Esophagus squamous epithelium (tissue), 5 donors: ENCODE measurements at regions not wholly inside any gene's neighbourhood (a gene's known extent, or its start where the extent isn't known, plus 50 kb on each side); places are given as distances from the start of the nearest gene placed in this dataset.

ENCODE experiments used
- DNase-seq: peaks from one replicate; lab custom pipeline; 2025; lab: John Stamatoyannopoulos, UW
- H3K27ac ChIP-seq, 4 donors: fragments of 200-600 bp; sonication (generic); one replicate each; pipeline ENCODE4 v1.5.1; 2016 to 2019; ENCODE audit warnings: mild to moderate bottlenecking in 1 of 4
- H3K27me3 ChIP-seq, 4 donors: fragments of 200-600 bp; sonication (generic); 1 replicate in 3 of 4; 2 replicates in 1 of 4; pipeline versions ENCODE4 v1.5.1 to v1.6.0; 2017 to 2021; ENCODE audit warnings: antibody characterized with exemption in 1 of 4
- H3K36me3 ChIP-seq, 3 donors: fragments of 200-600 bp; sonication (generic); one replicate each; pipeline ENCODE4 v1.5.1; 2016 to 2019
- H3K4me1 ChIP-seq, 3 donors: fragments of 200-600 bp; sonication (generic); one replicate each; pipeline ENCODE4 v1.5.1; 2017 to 2019
- H3K4me3 ChIP-seq, 4 donors: fragments of 200-600 bp; sonication (generic); 1 replicate in 3 of 4; 2 replicates in 1 of 4; pipeline ENCODE4 v1.5.1; 2016 to 2019; ENCODE audit warnings: mild to moderate bottlenecking in 2 of 4, moderate library complexity in 1 of 4
- H3K9me3 ChIP-seq, 3 donors: fragments of 200-600 bp; sonication (generic); one replicate each; pipeline ENCODE4 v1.5.1; 2016 to 2019
- CTCF ChIP-seq, 6 experiments: fragments of 450-650 bp in 4 of 6; fragments of 200-600 bp in 2 of 6; sonication (generic) in 2 of 6; IDR thresholded peaks; one replicate each; pipeline ENCODE4 v1.5.1; 2016 to 2019; ENCODE audit warnings: antibody characterized with exemption in 6 of 6, mild to moderate bottlenecking in 4 of 6, moderate library complexity in 4 of 6
- POLR2A ChIP-seq, 4 donors: fragments of 450-650 bp; IDR thresholded peaks; one replicate each; pipeline ENCODE4 v1.6.1; 2017; ENCODE audit warnings: antibody characterized with exemption in 4 of 4, mild to moderate bottlenecking in 4 of 4, moderate library complexity in 3 of 4
- WGBS, 2 donors: methylation state at CpG; one replicate each; pipeline ENCODE4 v1.1.5; 2018; 5-methylcytosine and 5-hydroxymethylcytosine counted together
- intact Hi-C: fragments of 100-400 bp; cut with DNase I; formaldehyde crosslinking; loops from one replicate; pipeline ENCODE4 v1.15.0; 2022
- donor health status: DM: yes; HTN: yes; CAD: no.

GRCh38 chr6:19337101-19337500 is 500.1 kb upstream of the ID4 start:
- no peak for DNase-seq
- intact Hi-C loops = no loop called here
- 70 to 81% methylated on average over 6 of the region's 6 CpGs for WGBS, 2 donors

GRCh38 chr6:19342616-19343015 is 494.6 kb upstream of the ID4 start:
- Histone ChIP-seq H3K27ac (no peak overlapping the region), H3K9me3 (no peaks in the 10 kb centered on the region), H3K36me3 (no peaks in the 10 kb centered on the region), H3K4me3 (no peak overlapping the region), H3K4me1 (no peaks in the 10 kb centered on the region), H3K27me3 (no peaks in the 10 kb centered on the region)
- DNase-seq = no peak
- 67 to 68% methylated on average over 1 of the region's 1 CpG for WGBS, 2 donors
- TF ChIP-seq POLR2A (IDR thresholded peaks at IDR 0.05) = no peak
- TF ChIP-seq CTCF (IDR thresholded peaks at IDR 0.05) = no peak
- intact Hi-C loops = no loop called here

More at GRCh38 chr6:19337101-19337500, 500.1 kb upstream of the ID4 start:
- H3K4me1 ChIP-seq = no peaks in the 10 kb centered on the region
- H3K36me3 ChIP-seq = no peaks in the 10 kb centered on the region
- no peak overlapping the region for H3K4me3 ChIP-seq
- no peak overlapping the region for H3K27ac ChIP-seq
- H3K27me3 ChIP-seq = no peaks in the 10 kb centered on the region
- no peak for TF ChIP-seq CTCF (IDR thresholded peaks at IDR 0.05)
- no peak for TF ChIP-seq POLR2A (IDR thresholded peaks at IDR 0.05)
- H3K9me3 ChIP-seq = no peaks in the 10 kb centered on the region

GRCh38 chr6:19349429-19349828 is 487.7 kb upstream of the ID4 start:
- H3K4me3 ChIP-seq = no peak overlapping the region
- H3K27me3 ChIP-seq = no peaks in the 10 kb centered on the region
- TF ChIP-seq CTCF (IDR thresholded peaks at IDR 0.05) (no peak), POLR2A (IDR thresholded peaks at IDR 0.05) (no peak)
- H3K4me1 ChIP-seq = no peaks in the 10 kb centered on the region
- no peaks in the 10 kb centered on the region for H3K36me3 ChIP-seq
- WGBS, 2 donors = 94 to 100% methylated on average over 3 of the region's 3 CpGs
- intact Hi-C loops = no loop called here
- no peak overlapping the region for H3K27ac ChIP-seq
- no peaks in the 10 kb centered on the region for H3K9me3 ChIP-seq
- no peak for DNase-seq

- Histone ChIP-seq H3K4me1 (no peaks in the 10 kb centered on the region), H3K36me3 (no peaks in the 10 kb centered on the region), H3K4me3 (no peak overlapping the region), H3K27me3 (no peaks in the 10 kb centered on the region), H3K27ac (no peak overlapping the region), H3K9me3 (no peaks in the 10 kb centered on the region)
- DNase-seq = no peak
- intact Hi-C loops = no loop called here
- 31 to 33% methylated on average over 1 of the region's 1 CpG for WGBS, 2 donors
- TF ChIP-seq CTCF (IDR thresholded peaks at IDR 0.05) (no peak), POLR2A (IDR thresholded peaks at IDR 0.05) (no peak)
Observed at GRCh38 chr6:19354181-19354580, 483.0 kb upstream of the ID4 start.

GRCh38 chr6:19356692-19357091 is 480.5 kb upstream of the ID4 start:
- no peaks in the 10 kb centered on the region for H3K36me3 ChIP-seq
- H3K27ac ChIP-seq = no peak overlapping the region
- intact Hi-C loops = no loop called here
- no peaks in the 10 kb centered on the region for H3K27me3 ChIP-seq
- TF ChIP-seq CTCF (IDR thresholded peaks at IDR 0.05) (no peak), POLR2A (IDR thresholded peaks at IDR 0.05) (no peak)
- DNase-seq = no peak
- no peaks in the 10 kb centered on the region for H3K4me1 ChIP-seq
- no peak overlapping the region for H3K4me3 ChIP-seq
- 92 to 98% methylated on average over 2 of the region's 2 CpGs for WGBS, 2 donors
- no peaks in the 10 kb centered on the region for H3K9me3 ChIP-seq
